ENCODE measurements at regions not wholly inside any gene's neighbourhood (a gene's known extent, or its start where the extent isn't known, plus 50 kb on each side); places are given as distances from the start of the nearest gene placed in this dataset.

DNA sequence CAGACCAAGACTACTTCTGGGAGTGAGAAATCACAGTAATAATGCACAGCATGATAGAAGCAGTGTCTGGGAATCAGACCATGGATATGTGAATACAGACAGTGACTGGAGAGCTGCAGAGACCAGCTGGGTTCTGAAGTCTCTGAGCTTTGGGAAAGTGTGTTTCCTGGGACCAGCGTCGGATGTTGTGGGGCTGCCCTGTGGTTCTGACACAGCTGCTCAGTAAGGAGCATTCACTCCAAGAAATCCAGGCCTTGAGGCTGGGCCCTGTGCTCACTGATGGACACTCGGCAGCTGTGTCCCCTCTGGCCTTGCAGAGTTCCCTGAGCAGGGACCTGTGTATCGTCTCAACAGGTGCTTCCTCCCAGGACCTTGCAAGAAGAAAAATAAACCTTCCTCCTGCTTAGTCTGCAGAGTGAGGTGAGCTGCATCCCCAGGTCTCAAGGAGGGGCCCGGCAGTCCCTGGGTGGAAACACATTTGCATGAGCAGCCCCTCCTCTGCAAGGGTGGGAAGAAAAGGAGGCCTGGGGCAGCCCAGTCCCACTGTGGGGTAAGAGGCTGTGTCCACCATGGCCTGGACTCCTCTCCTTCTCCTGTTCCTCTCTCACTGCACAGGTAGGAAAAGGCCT lies 107.9 kb downstream of the VPREB1 start:
- no peaks in the 10 kb centered on the region for H3K36me3 ChIP-seq (ENCODE audit: control insufficient read depth, insufficient read depth, low read length)
- H3K9me3 ChIP-seq (ENCODE audit: control insufficient read depth, insufficient read depth, low read length), result no peaks in the 10 kb centered on the region
- no peak for TF ChIP-seq MXI1 (IDR thresholded peaks at IDR 0.05; ENCODE audit: borderline replicate concordance, low read depth, low read length)
- TF ChIP-seq, protein P1, sequence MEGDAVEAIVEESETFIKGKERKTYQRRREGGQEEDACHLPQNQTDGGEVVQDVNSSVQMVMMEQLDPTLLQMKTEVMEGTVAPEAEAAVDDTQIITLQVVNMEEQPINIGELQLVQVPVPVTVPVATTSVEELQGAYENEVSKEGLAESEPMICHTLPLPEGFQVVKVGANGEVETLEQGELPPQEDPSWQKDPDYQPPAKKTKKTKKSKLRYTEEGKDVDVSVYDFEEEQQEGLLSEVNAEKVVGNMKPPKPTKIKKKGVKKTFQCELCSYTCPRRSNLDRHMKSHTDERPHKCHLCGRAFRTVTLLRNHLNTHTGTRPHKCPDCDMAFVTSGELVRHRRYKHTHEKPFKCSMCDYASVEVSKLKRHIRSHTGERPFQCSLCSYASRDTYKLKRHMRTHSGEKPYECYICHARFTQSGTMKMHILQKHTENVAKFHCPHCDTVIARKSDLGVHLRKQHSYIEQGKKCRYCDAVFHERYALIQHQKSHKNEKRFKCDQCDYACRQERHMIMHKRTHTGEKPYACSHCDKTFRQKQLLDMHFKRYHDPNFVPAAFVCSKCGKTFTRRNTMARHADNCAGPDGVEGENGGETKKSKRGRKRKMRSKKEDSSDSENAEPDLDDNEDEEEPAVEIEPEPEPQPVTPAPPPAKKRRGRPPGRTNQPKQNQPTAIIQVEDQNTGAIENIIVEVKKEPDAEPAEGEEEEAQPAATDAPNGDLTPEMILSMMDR (conservative IDR thresholded peaks at IDR 0.05; ENCODE audit: low read depth, low read length), result no peak
- TF ChIP-seq BHLHE40 (IDR thresholded peaks at IDR 0.05; ENCODE audit: low read depth, low read length), result no peak
- TF ChIP-seq RCOR1 (IDR thresholded peaks at IDR 0.05; ENCODE audit: insufficient replicate concordance, low read length), result no peak
- no peak for TF ChIP-seq NFE2L2 (IDR thresholded peaks at IDR 0.05; ENCODE audit: low read depth, low read length)
- no peak overlapping the region for H3K14ac ChIP-seq (replicated peaks; ENCODE audit: low read depth, low read length)
- no peak overlapping the region for H2AFZ ChIP-seq (replicated peaks; ENCODE audit: low read length, poor library complexity)
- H4K91ac ChIP-seq (ENCODE audit: insufficient read depth, low read depth, low read length), result no peak overlapping the region
- ATAC-seq (ENCODE audit: low read depth) (no peak), DNase-seq (no peak)
- H4K5ac ChIP-seq (ENCODE audit: low read depth, low read length), result no peak overlapping the region
- no peaks in the 10 kb centered on the region for H3K4me1 ChIP-seq (ENCODE audit: control insufficient read depth, insufficient read depth, low read length)
- no peak overlapping the region for H3K23ac ChIP-seq (ENCODE audit: low read depth, low read length)
- H3K27ac ChIP-seq (ENCODE audit: insufficient read depth, low read length), result no peak overlapping the region
- H3K4me2 ChIP-seq (ENCODE audit: low read depth, low read length), result no peak overlapping the region
- H4K8ac ChIP-seq (ENCODE audit: low read depth in 2 of 2, low read length in 2 of 2), result no peak overlapping the region
- no peak overlapping the region for H2BK20ac ChIP-seq (ENCODE audit: low read depth, low read length)
- no peaks in the 10 kb centered on the region for H3K9me1 ChIP-seq (ENCODE audit: insufficient read depth, low read length)
- no peak overlapping the region for H3K4ac ChIP-seq (ENCODE audit: low read depth, low read length)
- no peak overlapping the region for H2BK15ac ChIP-seq (ENCODE audit: low read depth, low read length)
- in situ Hi-C loops (cut with MboI; ENCODE audit: low sequenced_read_pairs) (no loop called here), intact Hi-C loops (cut with micrococcal nuclease) (loop anchor here (1.0 kb wide), 1 partner anchor 22 kb away; no protein-coding TSS in a partner anchor), dilution Hi-C loops (cut with HindIII; ENCODE audit: low sequenced_read_pairs, unreplicated experiment) (no loop called here)
- H3K4me3 ChIP-seq (ENCODE audit: insufficient read depth, low read depth, low read length), result no peak overlapping the region
- WGBS, 2 experiments (ENCODE audit: extremely low coverage in 2 of 2, insufficient read length in 1 of 2), result no CpG with 5 or more reads among the region's 5 CpGs
- BruUV-seq (replicated peaks), result no TSS peak
- no peak overlapping the region for H2AK5ac ChIP-seq (ENCODE audit: low read depth, low read length)
- no peak overlapping the region for H3K56ac ChIP-seq (ENCODE audit: extremely low read depth, insufficient read depth, low read length)
- H3K27me3 ChIP-seq (ENCODE audit: control insufficient read depth, insufficient read depth, low read length), result peaks cover 37% of the 10 kb centered on the region
- CTCF ChIA-PET, result no interaction called here
- no peaks in the 10 kb centered on the region for H3K79me1 ChIP-seq (ENCODE audit: low read depth in 1 of 2, low read length in 2 of 2)
- no peak overlapping the region for H3K18ac ChIP-seq (ENCODE audit: low read depth, low read length)
- H3K9ac ChIP-seq (ENCODE audit: low read depth, low read length), result no peak overlapping the region
- no peak overlapping the region for H2BK120ac ChIP-seq (ENCODE audit: low read depth, low read length)
- POLR2A ChIA-PET (ENCODE audit: unreplicated experiment), result no interaction called here
- H2BK5ac ChIP-seq (ENCODE audit: low read depth, low read length, poor library complexity, severe bottlenecking), result no peak overlapping the region
- no peaks in the 10 kb centered on the region for H4K20me1 ChIP-seq (ENCODE audit: insufficient read depth, low read length)
- H2AK9ac ChIP-seq (replicated peaks; ENCODE audit: low read depth, low read length, poor library complexity), result no peak overlapping the region

Measured in IMR-90 (cell line).